A549 (cell line): ENCODE measurements at regions not wholly inside any gene's neighbourhood (a gene's known extent, or its start where the extent isn't known, plus 50 kb on each side); places are given as distances from the start of the nearest gene placed in this dataset.

Experiments used
- ATAC-seq, 2 experiments: fragments of 200-7000 bp in 1 of 2; fragments of >200 bp in 1 of 2; cut with Nextera tagmentation in 1 of 2; cut with Tn5 transposase in 1 of 2; 3 replicates each; pipeline versions ENCODE4 v1.8.0 to v1.9.1; 2018 to 2020; ENCODE audit warnings: mild to moderate bottlenecking in 1 of 2, moderate library complexity in 1 of 2
- CTCF ChIA-PET: fragments of 300-600 bp; sonication (Branson Sonifier 250); formaldehyde crosslinking; extraction: SDS; loops from one replicate; lab custom pipeline; 2021; ENCODE audit warnings: antibody characterized with exemption, inconsistent platforms; lab: Yijun Ruan, JAX
- POLR2A ChIA-PET: fragments of 350-600 bp; formaldehyde crosslinking; extraction: SDS; loops from one replicate; lab custom pipeline; 2021; ENCODE audit warnings: antibody characterized with exemption, inconsistent platforms; lab: Yijun Ruan, JAX
- DNase-seq, 2 experiments: peaks; one replicate each; pipeline versions ENCODE4 v3.0.0 to v3.0.0-alpha.2; 2011 to 2016; ENCODE audit warnings: low read depth in 1 of 2, low spot score in 1 of 2
- FAIRE-seq: peaks from 2 replicates; lab custom pipeline; 2011; peaks lifted over from hg19 to GRCh38; lab: Jason Lieb, UNC
- H3K27ac ChIP-seq, 2 experiments: fragments of >200 bp; sonication (Bioruptor Twin); formaldehyde crosslinking; 3 replicates each; pipeline ENCODE4 v1.5.1; 2016 to 2017
- H3K4me1 ChIP-seq: fragments of >200 bp; sonication (Bioruptor Twin); formaldehyde crosslinking; 3 replicates; pipeline ENCODE4 v1.6.1; 2016
- H3K4me2 ChIP-seq: fragments of >200 bp; sonication (Bioruptor Twin); formaldehyde crosslinking; 3 replicates; pipeline ENCODE4 v1.6.1; 2016
- H3K4me3 ChIP-seq: fragments of >200 bp; sonication (Bioruptor Twin); formaldehyde crosslinking; 3 replicates; pipeline ENCODE4 v1.5.1; 2016
- H3K9me3 ChIP-seq: fragments of >200 bp; sonication (Bioruptor Twin); formaldehyde crosslinking; 3 replicates; pipeline ENCODE4 v1.6.1; 2016
- BHLHE40 ChIP-seq: IDR thresholded peaks from 2 replicates; pipeline ENCODE4 v1.6.1; 2012; ENCODE audit warnings: low read depth, low read length, inconsistent platforms
- CHD2 ChIP-seq: fragments of 150-350 bp; IDR thresholded peaks from 2 replicates; pipeline ENCODE4 v1.6.1; 2014; ENCODE audit warnings: low read length; ENCODE audit not compliant: partially characterized antibody
- CHD4 ChIP-seq: fragments of 200-600 bp; sonication (generic); IDR thresholded peaks from 2 replicates; pipeline ENCODE4 v1.6.1; 2016; ENCODE audit warnings: antibody characterized with exemption, mild to moderate bottlenecking, borderline replicate concordance
- ESRRA ChIP-seq: fragments of 150-350 bp; IDR thresholded peaks from 2 replicates; pipeline ENCODE4 v1.6.1; 2014; ENCODE audit warnings: mild to moderate bottlenecking, low read length, borderline replicate concordance
- GATA3 ChIP-seq: IDR thresholded peaks from 2 replicates; pipeline ENCODE4 v1.6.1; 2012; ENCODE audit warnings: borderline replicate concordance
- HEYL ChIP-seq: fragments of 250-450 bp; sonication (Bioruptor Pico); IDR thresholded peaks from 2 replicates; pipeline ENCODE4 v1.8.0; 2021; ENCODE audit warnings: mild to moderate bottlenecking, moderate library complexity
- HOXA7 ChIP-seq: fragments of 250-450 bp; sonication (Bioruptor Pico); IDR thresholded peaks from 2 replicates; pipeline ENCODE4 v1.5.0; 2020; ENCODE audit warnings: mild to moderate bottlenecking, moderate library complexity
- HOXB13 ChIP-seq: fragments of 250-450 bp; sonication (Bioruptor Pico); IDR thresholded peaks from 2 replicates; pipeline ENCODE4 v1.5.0; 2020; ENCODE audit warnings: low read depth, mild to moderate bottlenecking, moderate library complexity
- JUN ChIP-seq, 2 experiments: fragments of >200 bp; sonication (Bioruptor Twin); formaldehyde crosslinking; IDR thresholded peaks; 2 replicates in 1 of 2; 3 replicates in 1 of 2; pipeline ENCODE4 v1.6.1; 2016 to 2017
- KDM1A ChIP-seq: fragments of 200-600 bp; sonication (generic); IDR thresholded peaks from 2 replicates; pipeline ENCODE4 v1.6.1; 2016; ENCODE audit warnings: low read depth, mild to moderate bottlenecking
- NFE2L2 ChIP-seq: fragments of 150-350 bp; conservative IDR thresholded peaks from 2 replicates; pipeline ENCODE4 v1.6.1; 2014; ENCODE audit warnings: low read length
- NPAS2 ChIP-seq: fragments of 250-450 bp; sonication (Bioruptor Pico); IDR thresholded peaks from 2 replicates; pipeline ENCODE4 v1.8.0; 2022; ENCODE audit warnings: mild to moderate bottlenecking, moderate library complexity, borderline replicate concordance
- NR3C1 ChIP-seq: fragments of >200 bp; sonication (Bioruptor Twin); formaldehyde crosslinking; IDR thresholded peaks from 3 replicates; pipeline ENCODE4 v1.6.1; 2017
- POLR2A ChIP-seq: IDR thresholded peaks from 2 replicates; pipeline ENCODE4 v1.6.1; 2012; ENCODE audit warnings: mild to moderate bottlenecking, low read length
- POLR2AphosphoS2 ChIP-seq: conservative IDR thresholded peaks from 2 replicates; pipeline ENCODE4 v1.6.1; 2012; ENCODE audit warnings: low read length, improper control_type of control experiment, inconsistent platforms
- RARB ChIP-seq: fragments of 250-450 bp; sonication (Bioruptor Pico); IDR thresholded peaks from 2 replicates; pipeline ENCODE4 v1.8.0; 2021; ENCODE audit warnings: mild to moderate bottlenecking, moderate library complexity
- RFX5 ChIP-seq: fragments of 450-650 bp; IDR thresholded peaks from 2 replicates; pipeline ENCODE4 v1.7.1; 2014; ENCODE audit warnings: antibody characterized with exemption, mild to moderate bottlenecking, moderate library complexity
- TP53 ChIP-seq: fragments of 250-450 bp; sonication (Bioruptor Pico); IDR thresholded peaks from 2 replicates; pipeline ENCODE4 v1.5.0; 2021; ENCODE audit warnings: mild to moderate bottlenecking, moderate library complexity
- ZC3H11A ChIP-seq: fragments of 450-650 bp; IDR thresholded peaks from 2 replicates; pipeline ENCODE4 v1.6.1; 2014; ENCODE audit warnings: antibody characterized with exemption, mild to moderate bottlenecking
- ZFP36 ChIP-seq: fragments of 450-650 bp; IDR thresholded peaks from 2 replicates; pipeline ENCODE4 v1.6.1; 2014; ENCODE audit warnings: borderline replicate concordance; ENCODE audit not compliant: partially characterized antibody
- ZNF302 ChIP-seq: fragments of 250-450 bp; sonication (Bioruptor Pico); IDR thresholded peaks from 2 replicates; pipeline ENCODE4 v1.9.0; 2021; ENCODE audit warnings: inconsistent platforms, mild to moderate bottlenecking, moderate library complexity
- ZSCAN20 ChIP-seq: fragments of 250-450 bp; sonication (Bioruptor Pico); IDR thresholded peaks from 2 replicates; pipeline ENCODE4 v1.8.0; 2022; ENCODE audit warnings: mild to moderate bottlenecking, moderate library complexity
- WGBS: methylation state at CpG from one replicate; pipeline ENCODE4 v1.1.6; 2017; ENCODE audit errors: missing lambda C conversion rate; 5-methylcytosine and 5-hydroxymethylcytosine counted together
- TF ChIP-seq, protein P1 (sequence below): fragments of 200-600 bp; sonication (generic); IDR thresholded peaks from 2 replicates; pipeline ENCODE4 v1.6.1; 2016; ENCODE audit warnings: antibody characterized with exemption, mild to moderate bottlenecking, moderate library complexity
- TF ChIP-seq, protein P2 (sequence below): fragments of 250-450 bp; sonication (Bioruptor Pico); IDR thresholded peaks from 2 replicates; pipeline ENCODE4 v1.5.0; 2020; ENCODE audit warnings: low read depth, mild to moderate bottlenecking, moderate library complexity
- TF ChIP-seq, protein P3 (sequence below): IDR thresholded peaks from 2 replicates; pipeline ENCODE4 v1.6.1; 2012
- TF ChIP-seq, protein P4 (sequence below): fragments of 450-650 bp; IDR thresholded peaks from 2 replicates; pipeline ENCODE4 v1.6.1; 2014; ENCODE audit warnings: antibody characterized with exemption

DNA sequence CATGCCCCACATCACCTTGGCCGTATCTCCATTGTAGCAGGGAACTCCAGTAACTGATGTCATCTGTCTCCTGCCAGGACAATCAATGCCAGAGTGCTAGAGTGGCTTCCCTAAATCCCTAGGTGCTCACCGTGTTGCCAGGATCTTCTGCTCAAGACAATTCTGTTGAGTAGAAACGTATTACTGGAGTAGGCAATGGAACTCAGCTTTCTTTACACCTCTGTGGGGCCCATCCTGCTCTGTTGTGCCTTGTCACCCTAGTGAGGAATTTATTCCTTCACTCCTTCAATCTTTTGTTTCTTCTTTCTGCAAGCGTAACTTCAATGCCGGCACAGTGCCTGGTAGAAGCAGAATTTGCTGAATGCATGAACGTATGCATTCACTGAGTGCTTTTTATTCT is 305.5 kb upstream of the ZMIZ1 start:
- FAIRE-seq (no peak), DNase-seq (no peak), ATAC-seq (no peak)
- H3K4me3 ChIP-seq, result no peak overlapping the region
- no peak overlapping the region for H3K27ac ChIP-seq
- TF ChIP-seq ZNF302 (CRISPR knock-in tag) (no peak), POLR2AphosphoS2 (no peak), ZSCAN20 (CRISPR knock-in tag) (no peak), POLR2A (no peak), ZC3H11A (no peak)
- TF ChIP-seq, protein P1, sequence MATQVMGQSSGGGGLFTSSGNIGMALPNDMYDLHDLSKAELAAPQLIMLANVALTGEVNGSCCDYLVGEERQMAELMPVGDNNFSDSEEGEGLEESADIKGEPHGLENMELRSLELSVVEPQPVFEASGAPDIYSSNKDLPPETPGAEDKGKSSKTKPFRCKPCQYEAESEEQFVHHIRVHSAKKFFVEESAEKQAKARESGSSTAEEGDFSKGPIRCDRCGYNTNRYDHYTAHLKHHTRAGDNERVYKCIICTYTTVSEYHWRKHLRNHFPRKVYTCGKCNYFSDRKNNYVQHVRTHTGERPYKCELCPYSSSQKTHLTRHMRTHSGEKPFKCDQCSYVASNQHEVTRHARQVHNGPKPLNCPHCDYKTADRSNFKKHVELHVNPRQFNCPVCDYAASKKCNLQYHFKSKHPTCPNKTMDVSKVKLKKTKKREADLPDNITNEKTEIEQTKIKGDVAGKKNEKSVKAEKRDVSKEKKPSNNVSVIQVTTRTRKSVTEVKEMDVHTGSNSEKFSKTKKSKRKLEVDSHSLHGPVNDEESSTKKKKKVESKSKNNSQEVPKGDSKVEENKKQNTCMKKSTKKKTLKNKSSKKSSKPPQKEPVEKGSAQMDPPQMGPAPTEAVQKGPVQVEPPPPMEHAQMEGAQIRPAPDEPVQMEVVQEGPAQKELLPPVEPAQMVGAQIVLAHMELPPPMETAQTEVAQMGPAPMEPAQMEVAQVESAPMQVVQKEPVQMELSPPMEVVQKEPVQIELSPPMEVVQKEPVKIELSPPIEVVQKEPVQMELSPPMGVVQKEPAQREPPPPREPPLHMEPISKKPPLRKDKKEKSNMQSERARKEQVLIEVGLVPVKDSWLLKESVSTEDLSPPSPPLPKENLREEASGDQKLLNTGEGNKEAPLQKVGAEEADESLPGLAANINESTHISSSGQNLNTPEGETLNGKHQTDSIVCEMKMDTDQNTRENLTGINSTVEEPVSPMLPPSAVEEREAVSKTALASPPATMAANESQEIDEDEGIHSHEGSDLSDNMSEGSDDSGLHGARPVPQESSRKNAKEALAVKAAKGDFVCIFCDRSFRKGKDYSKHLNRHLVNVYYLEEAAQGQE, result no peak
- TF ChIP-seq, protein P2, sequence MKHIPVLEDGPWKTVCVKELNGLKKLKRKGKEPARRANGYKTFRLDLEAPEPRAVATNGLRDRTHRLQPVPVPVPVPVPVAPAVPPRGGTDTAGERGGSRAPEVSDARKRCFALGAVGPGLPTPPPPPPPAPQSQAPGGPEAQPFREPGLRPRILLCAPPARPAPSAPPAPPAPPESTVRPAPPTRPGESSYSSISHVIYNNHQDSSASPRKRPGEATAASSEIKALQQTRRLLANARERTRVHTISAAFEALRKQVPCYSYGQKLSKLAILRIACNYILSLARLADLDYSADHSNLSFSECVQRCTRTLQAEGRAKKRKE (CRISPR knock-in tag), result no peak
- CTCF ChIA-PET, result no interaction called here
- POLR2A ChIA-PET, result no interaction called here
- no peaks in the 10 kb centered on the region for H3K9me3 ChIP-seq
- no peak overlapping the region for H3K4me2 ChIP-seq
- WGBS, result 82% methylated on average over 6 of the region's 6 CpGs
- H3K4me1 ChIP-seq, result no peaks in the 10 kb centered on the region

DNA sequence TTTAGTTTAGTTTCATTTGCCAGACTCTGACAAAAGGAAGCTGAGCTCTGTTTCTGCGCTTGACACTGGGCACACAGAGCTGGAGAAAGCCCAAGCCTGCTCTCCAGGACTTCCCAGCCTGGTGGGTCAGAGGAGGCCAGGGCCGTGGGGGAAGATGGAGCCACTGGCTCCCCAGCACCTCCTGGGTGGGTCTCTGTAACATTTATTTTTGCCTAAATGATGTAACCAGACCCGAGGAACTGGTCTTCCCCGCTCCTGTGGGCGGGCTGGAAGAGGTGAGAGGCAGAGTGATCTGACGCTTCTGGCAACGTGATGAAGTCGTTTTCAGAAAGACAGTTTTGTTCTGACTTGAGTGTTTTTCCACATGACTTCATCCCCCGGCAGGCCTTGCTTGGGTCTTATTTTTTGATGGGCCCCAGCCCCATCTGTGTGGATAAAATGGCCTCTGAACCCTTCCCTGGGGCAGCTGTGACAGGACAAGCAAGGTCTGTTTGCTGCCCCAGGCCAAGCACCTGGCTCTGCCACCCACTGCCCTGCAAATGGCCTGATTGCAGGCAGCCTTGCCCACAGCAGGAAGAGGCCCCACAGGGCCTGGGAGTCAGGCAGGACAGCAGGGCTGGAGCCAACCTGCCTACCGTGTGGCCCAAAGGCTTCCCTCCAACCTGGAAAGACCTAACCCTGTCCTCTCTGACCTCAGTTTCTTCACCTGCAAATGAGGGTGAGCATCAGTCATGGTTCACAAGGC is 304.9 kb upstream of the ZMIZ1 start:
- no peak overlapping the region for H3K27ac ChIP-seq
- no peak overlapping the region for H3K4me2 ChIP-seq
- 74% methylated on average over 6 of the region's 10 CpGs for WGBS
- ChIA-PET POLR2A (no interaction called here), CTCF (no interaction called here)
- ATAC-seq (no peak), DNase-seq (no peak), FAIRE-seq (no peak)
- H3K9me3 ChIP-seq, result no peaks in the 10 kb centered on the region
- no peaks in the 10 kb centered on the region for H3K4me1 ChIP-seq
- no peak overlapping the region for H3K4me3 ChIP-seq
- no peak for TF ChIP-seq KDM1A
- TF ChIP-seq, protein P1, result no peak
- no peak for TF ChIP-seq CHD2
- TF ChIP-seq GATA3, result no peak
- TF ChIP-seq HOXB13, result no peak
- TF ChIP-seq, protein P3, sequence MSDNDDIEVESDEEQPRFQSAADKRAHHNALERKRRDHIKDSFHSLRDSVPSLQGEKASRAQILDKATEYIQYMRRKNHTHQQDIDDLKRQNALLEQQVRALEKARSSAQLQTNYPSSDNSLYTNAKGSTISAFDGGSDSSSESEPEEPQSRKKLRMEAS, result no peak

DNA sequence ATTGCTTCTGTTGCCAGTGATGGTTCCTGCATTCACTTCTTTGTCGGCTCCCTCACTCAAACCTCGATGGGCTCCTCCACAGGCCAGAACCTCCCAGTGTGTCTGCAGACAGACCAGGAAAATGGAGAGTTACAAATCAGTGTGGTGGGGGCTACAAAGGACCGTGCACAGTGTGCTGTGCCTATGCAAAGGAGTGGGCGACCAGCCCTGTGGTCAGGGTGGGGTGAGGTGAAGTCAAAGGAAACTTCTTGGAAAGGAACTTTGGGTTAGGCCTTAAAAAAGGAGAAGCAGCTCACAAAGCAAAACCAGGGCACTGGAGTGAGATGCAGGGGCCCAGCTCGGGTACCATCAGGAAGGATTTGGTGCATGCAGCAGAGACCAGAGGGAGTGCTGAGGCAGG is 304.3 kb upstream of the ZMIZ1 start:
- Histone ChIP-seq H3K27ac (no peak overlapping the region), H3K4me2 (no peak overlapping the region), H3K4me3 (no peak overlapping the region), H3K4me1 (no peaks in the 10 kb centered on the region), H3K9me3 (no peaks in the 10 kb centered on the region)
- ATAC-seq, result no peak
- WGBS, result 62% methylated on average over 5 of the region's 5 CpGs
- no peak for DNase-seq
- FAIRE-seq, result no peak
- POLR2A ChIA-PET, result no interaction called here
- TF ChIP-seq HEYL (CRISPR knock-in tag) (no peak), NR3C1 (no peak), NPAS2 (CRISPR knock-in tag) (no peak), NFE2L2 (no peak), ZSCAN20 (CRISPR knock-in tag) (no peak), TP53 (no peak), RFX5 (no peak), CHD2 (no peak), CHD4 (no peak), RARB (CRISPR knock-in tag) (no peak), JUN (IDR thresholded peaks at IDR 0.05) (no peak), ZFP36 (no peak), GATA3 (no peak), HOXA7 (CRISPR knock-in tag) (no peak), BHLHE40 (no peak), ZNF302 (CRISPR knock-in tag) (no peak), ESRRA (no peak)
- TF ChIP-seq, protein P4, sequence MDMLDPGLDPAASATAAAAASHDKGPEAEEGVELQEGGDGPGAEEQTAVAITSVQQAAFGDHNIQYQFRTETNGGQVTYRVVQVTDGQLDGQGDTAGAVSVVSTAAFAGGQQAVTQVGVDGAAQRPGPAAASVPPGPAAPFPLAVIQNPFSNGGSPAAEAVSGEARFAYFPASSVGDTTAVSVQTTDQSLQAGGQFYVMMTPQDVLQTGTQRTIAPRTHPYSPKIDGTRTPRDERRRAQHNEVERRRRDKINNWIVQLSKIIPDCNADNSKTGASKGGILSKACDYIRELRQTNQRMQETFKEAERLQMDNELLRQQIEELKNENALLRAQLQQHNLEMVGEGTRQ, result no peak
- CTCF ChIA-PET, result no interaction called here
